ENCODE measurements at regions not wholly inside any gene's neighbourhood (a gene's known extent, or its start where the extent isn't known, plus 50 kb on each side); places are given as distances from the start of the nearest gene placed in this dataset.

DNA sequence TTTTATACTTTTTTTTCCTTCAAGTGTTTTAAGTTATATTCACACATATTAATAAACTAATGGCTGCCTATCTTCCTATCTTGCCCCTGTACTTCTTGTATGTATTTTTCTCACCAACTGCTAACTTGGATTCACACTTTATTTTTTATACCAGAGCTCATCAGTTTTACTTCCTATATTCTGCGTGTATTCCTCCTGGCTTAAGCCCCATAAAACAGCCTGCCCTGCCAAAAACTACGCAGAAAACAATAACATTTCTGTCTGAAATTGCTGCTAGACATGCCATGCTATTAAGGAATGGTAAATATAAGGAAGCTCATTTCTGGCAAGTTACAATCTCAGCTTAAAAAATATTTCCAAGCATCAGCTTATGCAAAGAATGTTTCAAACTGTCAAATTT, 172.3 kb downstream of the UBE2E3 start:
- Histone ChIP-seq H3K9ac (ENCODE audit: insufficient read depth, low read depth, low read length) (no peak overlapping the region), H2AFZ (ENCODE audit: low read length) (no peak overlapping the region), H3K27me3 (ENCODE audit: control insufficient read depth in 1 of 2, insufficient read depth in 2 of 2, low read length in 2 of 2) (no peaks in the 10 kb centered on the region), H4K20me1 (ENCODE audit: insufficient read depth, low read length) (no peaks in the 10 kb centered on the region), H3K36me3 (replicated peaks in 1 of 2; ENCODE audit: control insufficient read depth in 1 of 2, insufficient read depth in 2 of 2, low read length in 2 of 2) (no peaks in the 10 kb centered on the region), H3K27ac (ENCODE audit: extremely low read length, insufficient read depth, low read length) (no peak overlapping the region), H3K4me3 (replicated peaks in 1 of 3; ENCODE audit: insufficient read depth in 1 of 3, low read depth in 2 of 3, low read length in 3 of 3) (no peak overlapping the region), H3K9me3 (ENCODE audit: low read length) (peaks cover 8% of the 10 kb centered on the region), H3K4me1 (ENCODE audit: insufficient read depth, low read length) (no peaks in the 10 kb centered on the region), H3K4me2 (ENCODE audit: low read depth, low read length) (no peak overlapping the region), H3K79me2 (ENCODE audit: insufficient read depth, low read length) (no peaks in the 10 kb centered on the region)
- DNase-seq (ENCODE audit: low spot score) = no peak
- FAIRE-seq = no peak
- no peak for ATAC-seq
- TF ChIP-seq AGO2 (optimal IDR thresholded peaks at IDR 0.05; ENCODE audit: low read depth, low read length) = no peak
- TF ChIP-seq NCOA1 (CRISPR knock-in tag; IDR thresholded peaks at IDR 0.05) = no peak
- TF ChIP-seq TIGD3 (CRISPR knock-in tag; IDR thresholded peaks at IDR 0.05; ENCODE audit: borderline replicate concordance) = no peak
- no peak for TF ChIP-seq ZNF775 (CRISPR knock-in tag; IDR thresholded peaks at IDR 0.05; ENCODE audit: borderline replicate concordance)
- TF ChIP-seq ZNF362 (CRISPR knock-in tag; IDR thresholded peaks at IDR 0.05; ENCODE audit: borderline replicate concordance) = no peak
- BruUV-seq (replicated peaks) = no TSS peak
- CTCF ChIA-PET (ENCODE audit: low intra/inter-chr PET ratio, low total read pairs) = no interaction called here
- 1% methylated on average over 2 of the region's 2 CpGs for WGBS (ENCODE audit: low lambda C conversion rate)
- POLR2A ChIA-PET = no interaction called here
- intact Hi-C loops (cut with micrococcal nuclease; ENCODE audit: unreplicated experiment) (no loop called here), in situ Hi-C loops (cut with HindIII; ENCODE audit: extremely low pct_ligation_motif_present, low pct_unique_long_range_greater_than_20kb) (no loop called here)

- no peak for DNase-seq (ENCODE audit: low spot score)
- Histone ChIP-seq H2AFZ (ENCODE audit: low read length) (no peak overlapping the region), H3K36me3 (replicated peaks in 1 of 2; ENCODE audit: control insufficient read depth in 1 of 2, insufficient read depth in 2 of 2, low read length in 2 of 2) (no peaks in the 10 kb centered on the region), H3K27ac (ENCODE audit: extremely low read length, insufficient read depth, low read length) (no peak overlapping the region), H4K20me1 (ENCODE audit: insufficient read depth, low read length) (no peaks in the 10 kb centered on the region), H3K9me3 (ENCODE audit: low read length) (peaks cover 8% of the 10 kb centered on the region), H3K27me3 (ENCODE audit: control insufficient read depth in 1 of 2, insufficient read depth in 2 of 2, low read length in 2 of 2) (no peaks in the 10 kb centered on the region), H3K4me3 (replicated peaks in 1 of 3; ENCODE audit: insufficient read depth in 1 of 3, low read depth in 2 of 3, low read length in 3 of 3) (no peak overlapping the region), H3K4me2 (ENCODE audit: low read depth, low read length) (no peak overlapping the region), H3K4me1 (ENCODE audit: insufficient read depth, low read length) (no peaks in the 10 kb centered on the region), H3K79me2 (ENCODE audit: insufficient read depth, low read length) (no peaks in the 10 kb centered on the region), H3K9ac (ENCODE audit: insufficient read depth, low read depth, low read length) (no peak overlapping the region)
- ChIA-PET CTCF (ENCODE audit: low intra/inter-chr PET ratio, low total read pairs) (no interaction called here), POLR2A (no interaction called here)
- no peak for FAIRE-seq
- WGBS (ENCODE audit: low lambda C conversion rate) = 0% methylated on average over 1 of the region's 1 CpG
- TF ChIP-seq BATF2 (CRISPR knock-in tag; IDR thresholded peaks at IDR 0.05) (no peak), EP300 (IDR thresholded peaks at IDR 0.05; ENCODE audit: low read depth in 2 of 2, low read length in 2 of 2) (no peak), EP300 (CRISPR knock-in tag; IDR thresholded peaks at IDR 0.05; ENCODE audit: borderline replicate concordance) (no peak), ZNF510 (CRISPR knock-in tag; IDR thresholded peaks at IDR 0.05; ENCODE audit: low read depth) (no peak), MZF1 (CRISPR knock-in tag; IDR thresholded peaks at IDR 0.05; ENCODE audit: borderline replicate concordance) (no peak), KLF15 (CRISPR knock-in tag; IDR thresholded peaks at IDR 0.05; ENCODE audit: borderline replicate concordance) (no peak), ZNF678 (CRISPR knock-in tag; IDR thresholded peaks at IDR 0.05) (no peak), ZNF816 (CRISPR knock-in tag; IDR thresholded peaks at IDR 0.05; ENCODE audit: borderline replicate concordance) (no peak), FOSL1 (CRISPR knock-in tag; IDR thresholded peaks at IDR 0.05; ENCODE audit: borderline replicate concordance) (no peak)
- intact Hi-C loops (cut with micrococcal nuclease; ENCODE audit: unreplicated experiment) (no loop called here), in situ Hi-C loops (cut with HindIII; ENCODE audit: extremely low pct_ligation_motif_present, low pct_unique_long_range_greater_than_20kb) (no loop called here)
- ATAC-seq = no peak
- BruUV-seq (replicated peaks) = no TSS peak
Measured at GRCh38 chr2:181153886-181154285, 173.5 kb downstream of the UBE2E3 start.

All from HepG2 (cell line).